ENCODE measurements at regions not wholly inside any gene's neighbourhood (a gene's known extent, or its start where the extent isn't known, plus 50 kb on each side); places are given as distances from the start of the nearest gene placed in this dataset.

GRCh38 chr2:234770715-234771141 is 181.1 kb upstream of the SH3BP4 start:
- TF ChIP-seq CTCF (conservative IDR thresholded peaks at IDR 0.05; ENCODE audit: low read length) (no peak), EZH2phosphoT487 (IDR thresholded peaks at IDR 0.05; ENCODE audit: borderline replicate concordance) (no peak)

Data from Loucy (cell line).